ENCODE measurements at regions not wholly inside any gene's neighbourhood (a gene's known extent, or its start where the extent isn't known, plus 50 kb on each side); places are given as distances from the start of the nearest gene placed in this dataset.

- DNase-seq (ENCODE audit: low spot score) = no peak
Measured at GRCh38 chr13:74485757-74486156, 351.6 kb upstream of the KLF12 start.

- DNase-seq (ENCODE audit: low spot score) = no peak
Measured at GRCh38 chr13:74479124-74479523, 344.9 kb upstream of the KLF12 start.

GRCh38 chr13:74476788-74477187 is 342.6 kb upstream of the KLF12 start:
- DNase-seq (ENCODE audit: low spot score) = no peak

DNA sequence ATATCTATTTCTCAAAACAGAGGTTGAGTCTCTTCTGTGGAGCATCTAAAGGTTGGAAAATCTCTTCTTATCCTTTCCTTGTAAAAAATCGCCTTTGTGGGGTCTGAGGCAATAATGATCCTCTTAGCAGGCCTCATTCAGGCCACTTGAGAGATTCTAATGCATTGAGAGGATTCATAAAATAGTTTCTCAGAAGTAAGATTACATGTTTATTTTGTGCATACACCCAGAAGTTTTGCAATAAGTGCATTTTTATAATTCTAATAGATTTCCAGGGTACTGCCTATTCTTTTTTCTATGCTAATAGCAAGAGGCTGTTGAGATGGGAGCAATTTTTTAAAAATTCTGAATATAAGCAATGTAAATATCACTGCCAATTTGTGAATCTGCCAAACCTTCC is 342.2 kb upstream of the KLF12 start:
- DNase-seq (ENCODE audit: low spot score) = no peak

DNA sequence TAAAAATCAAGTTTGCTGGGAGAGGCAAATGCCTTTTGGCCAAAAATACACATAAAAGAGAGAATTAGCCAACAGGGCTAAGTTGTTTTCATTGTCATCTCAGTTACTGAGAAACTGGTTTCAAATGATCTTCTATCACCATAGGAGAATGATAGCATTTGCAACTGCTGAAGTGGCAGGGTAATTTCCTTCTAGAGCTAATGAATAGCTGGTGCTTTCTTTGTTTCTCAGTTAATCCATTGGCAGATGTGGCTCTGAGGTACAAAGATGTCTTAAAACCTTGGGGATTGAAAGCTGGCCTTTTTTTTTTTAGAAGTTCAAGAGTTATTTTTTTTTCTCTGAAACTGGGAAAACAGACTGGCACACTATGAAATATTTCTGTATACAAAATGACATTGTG is 332.7 kb upstream of the KLF12 start:
- no peak for DNase-seq (ENCODE audit: low spot score)

DNA sequence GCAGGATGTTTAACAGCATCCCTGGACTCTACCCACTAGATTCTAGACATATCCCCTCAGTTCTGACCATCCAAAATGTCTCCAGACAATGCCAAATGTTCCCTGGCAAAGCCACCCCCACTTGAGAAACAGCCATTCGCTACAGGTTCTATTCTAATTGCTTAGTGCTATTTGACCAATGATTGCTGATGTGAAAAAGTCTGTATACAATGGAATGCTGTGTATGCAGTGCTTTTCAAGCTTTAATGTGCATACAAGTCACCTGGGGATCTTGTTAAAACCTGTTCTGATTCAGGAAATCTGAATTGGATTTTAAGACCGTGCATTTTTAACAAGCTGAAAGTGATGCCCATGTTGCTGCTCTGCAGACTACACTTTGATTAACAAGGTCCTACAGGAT is 331.8 kb upstream of the KLF12 start:
- no peak for DNase-seq (ENCODE audit: low spot score)

DNA sequence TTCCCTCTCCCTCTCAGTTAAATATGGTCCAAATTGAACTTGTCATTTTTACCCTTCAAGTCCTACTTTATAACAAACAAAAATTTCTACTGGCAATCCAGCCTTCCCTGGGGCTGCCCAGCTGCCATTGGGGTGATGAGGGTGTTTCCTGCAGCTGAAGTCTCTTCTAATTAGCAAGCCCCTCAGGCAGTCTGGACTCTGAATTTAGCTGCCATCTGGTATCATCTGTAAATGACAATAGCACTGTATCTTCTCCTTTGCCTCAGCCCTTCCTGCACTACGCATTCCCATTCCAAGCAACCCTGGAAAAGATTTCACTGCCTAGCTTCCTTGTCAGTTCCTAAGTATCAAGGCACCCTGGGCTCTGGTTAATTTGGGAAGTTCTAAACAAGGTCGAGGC is 331.1 kb upstream of the KLF12 start:
- DNase-seq (ENCODE audit: low spot score) = no peak

DNA sequence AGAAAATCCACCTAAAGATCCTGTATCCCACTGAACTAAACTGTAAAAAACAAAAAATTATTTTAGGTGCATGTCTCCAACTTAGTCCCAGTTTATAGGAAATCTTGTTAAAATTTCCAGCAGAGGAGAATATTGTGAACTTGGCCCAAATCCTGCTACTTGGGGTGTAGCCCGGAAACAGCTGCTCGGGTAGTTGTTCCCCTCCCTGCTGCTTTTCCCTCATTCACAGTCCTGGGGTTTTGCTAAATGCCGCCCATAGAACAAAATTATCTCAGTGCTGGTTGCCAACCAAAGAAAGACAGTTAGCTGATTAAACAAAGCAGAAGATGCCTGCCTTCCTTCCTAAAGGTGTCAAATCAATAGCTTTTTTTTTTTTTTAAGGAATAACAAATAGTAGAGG is 330.5 kb upstream of the KLF12 start:
- no peak for DNase-seq (ENCODE audit: low spot score)

DNA sequence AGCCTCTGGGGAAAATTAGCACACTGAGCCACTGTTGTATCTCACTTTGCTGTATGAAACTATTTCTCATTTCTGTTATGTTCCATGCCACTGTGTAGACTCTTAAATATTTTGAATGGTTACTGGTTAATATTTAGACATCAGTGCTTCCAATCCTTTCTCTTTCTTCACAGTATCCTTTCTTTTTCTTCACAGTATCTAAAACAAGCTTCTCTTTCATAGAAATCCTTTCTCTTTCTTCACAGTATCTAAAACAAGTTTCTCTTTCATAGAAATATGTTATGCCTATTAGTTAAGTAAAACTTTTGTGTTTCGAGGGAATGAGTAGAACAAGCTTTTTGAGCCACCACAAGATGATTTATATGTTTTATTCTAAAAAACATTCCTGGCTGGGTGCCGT is 326.8 kb upstream of the KLF12 start:
- DNase-seq (ENCODE audit: low spot score) = no peak

- no peak for DNase-seq (ENCODE audit: low spot score)
Measured at GRCh38 chr13:74452881-74453280, 318.7 kb upstream of the KLF12 start.

GRCh38 chr13:74452176-74452575 is 318.0 kb upstream of the KLF12 start:
- no peak for DNase-seq (ENCODE audit: low spot score)

GRCh38 chr13:74450964-74451363 is 316.8 kb upstream of the KLF12 start:
- DNase-seq (ENCODE audit: low spot score) = no peak

- DNase-seq (ENCODE audit: low spot score) = no peak
Measured at GRCh38 chr13:74450525-74450845, 316.3 kb upstream of the KLF12 start.

GRCh38 chr13:74449811-74450524 is 315.8 kb upstream of the KLF12 start:
- no peak for DNase-seq (ENCODE audit: low spot score)

GRCh38 chr13:74444864-74445479 is 310.8 kb upstream of the KLF12 start:
- no peak for DNase-seq (ENCODE audit: low spot score)

DNA sequence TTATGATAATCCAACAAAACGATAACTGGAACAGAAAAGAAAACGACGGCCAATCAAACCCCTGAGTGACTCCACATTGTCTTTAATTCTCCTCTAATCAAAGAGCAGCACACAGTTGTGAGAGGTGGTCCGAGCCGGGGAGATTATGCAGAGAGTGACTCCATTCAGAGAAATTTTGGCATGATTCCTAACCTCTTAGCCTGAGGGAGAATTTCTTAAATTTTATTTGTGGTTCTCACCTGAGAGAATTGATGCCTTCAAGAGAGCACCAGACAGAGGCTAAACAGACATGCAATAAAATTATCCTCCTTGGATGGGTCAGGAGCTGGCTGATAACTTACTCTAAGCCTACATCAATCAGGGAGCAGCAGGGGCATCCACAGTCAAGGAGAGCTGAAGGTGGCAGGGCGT is 310.0 kb upstream of the KLF12 start:
- DNase-seq (ENCODE audit: low spot score) = no peak

GRCh38 chr13:74443631-74444030 is 309.4 kb upstream of the KLF12 start:
- peak; percentile 23 for DNase-seq (ENCODE audit: low spot score)

- DNase-seq (ENCODE audit: low spot score) = no peak
Measured at GRCh38 chr13:74442751-74443150, 308.5 kb upstream of the KLF12 start.

DNA sequence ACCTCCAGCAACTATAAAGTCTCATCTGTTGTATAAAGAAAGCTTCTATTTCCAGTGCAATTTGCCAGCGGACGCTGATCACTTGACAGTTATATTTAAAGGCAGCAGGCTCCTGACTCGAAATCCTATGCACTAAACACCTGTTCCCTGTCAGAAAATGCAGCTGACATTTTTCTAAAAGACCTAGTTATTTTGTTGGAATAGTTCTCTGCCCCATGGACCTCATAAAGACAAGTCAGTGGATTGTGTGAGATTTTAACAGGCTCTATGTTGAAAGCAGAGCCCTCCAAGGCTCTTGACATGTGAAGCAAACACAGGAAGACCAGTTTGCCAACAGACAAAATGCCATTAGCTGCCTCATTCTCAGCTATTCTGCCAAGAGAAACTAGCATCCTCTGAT is 304.7 kb upstream of the KLF12 start:
- DNase-seq (ENCODE audit: low spot score) = no peak

GRCh38 chr13:74434782-74435181 is 300.6 kb upstream of the KLF12 start:
- no peak for DNase-seq (ENCODE audit: low spot score)

DNA sequence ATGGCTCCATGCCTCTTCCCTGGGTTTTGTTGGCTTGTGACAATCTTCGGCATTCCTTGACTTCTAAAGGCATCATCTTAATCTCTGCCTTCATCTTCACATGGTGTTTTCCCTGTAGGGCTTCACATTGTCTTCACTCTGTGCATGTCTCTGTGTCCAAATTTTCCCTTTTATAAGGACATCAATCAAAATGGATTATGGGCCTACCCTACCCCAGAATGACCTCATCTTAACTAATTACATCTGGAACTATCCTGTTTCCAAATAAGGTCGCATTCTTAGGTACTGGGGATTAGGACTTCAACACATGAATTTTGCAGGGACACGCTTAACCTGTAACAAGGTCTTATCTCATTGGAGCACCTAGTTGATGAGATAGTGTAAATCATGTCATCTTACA is 290.3 kb upstream of the KLF12 start:
- no peak for DNase-seq (ENCODE audit: low spot score)

DNA sequence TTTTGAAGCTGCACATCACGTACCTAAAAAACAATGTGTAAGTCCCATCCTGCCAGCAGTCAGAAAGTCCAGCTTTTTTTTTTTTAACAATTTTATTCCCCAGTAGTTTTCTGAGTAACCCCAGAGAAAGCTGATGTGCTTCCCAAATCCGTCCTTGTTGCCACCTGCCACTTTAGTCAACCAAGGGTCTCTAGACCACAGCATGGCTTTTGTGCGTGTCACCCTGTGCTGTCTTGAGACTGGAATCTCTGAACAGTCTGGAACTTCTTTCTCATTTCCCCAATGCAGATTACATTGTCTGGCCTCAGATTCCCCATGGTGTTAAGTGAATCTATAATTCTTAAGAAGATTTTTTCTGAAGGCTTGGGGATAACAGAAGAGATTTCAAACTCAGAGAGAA is 289.2 kb upstream of the KLF12 start:
- no peak for DNase-seq (ENCODE audit: low spot score)

DNA sequence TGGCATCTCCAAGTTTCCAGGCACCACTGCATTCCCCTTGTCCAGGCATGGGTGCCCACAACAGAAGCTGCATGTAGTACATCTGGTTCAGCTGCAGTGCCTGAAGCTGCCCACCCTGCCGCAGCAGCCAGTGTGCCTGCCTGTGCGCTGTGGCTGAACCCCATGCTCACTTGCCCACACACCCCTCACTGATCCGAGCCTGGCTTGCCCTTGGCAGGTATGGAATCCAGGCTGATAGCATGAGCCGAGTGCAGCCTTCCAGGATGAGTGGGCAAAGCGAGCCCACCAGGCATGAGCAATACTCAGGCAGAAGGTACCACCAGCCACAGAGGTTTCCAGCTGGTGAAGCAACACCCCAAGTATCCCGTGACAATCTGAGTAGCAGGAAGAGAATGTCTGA is 280.3 kb upstream of the KLF12 start:
- no peak for DNase-seq (ENCODE audit: low spot score)

DNA sequence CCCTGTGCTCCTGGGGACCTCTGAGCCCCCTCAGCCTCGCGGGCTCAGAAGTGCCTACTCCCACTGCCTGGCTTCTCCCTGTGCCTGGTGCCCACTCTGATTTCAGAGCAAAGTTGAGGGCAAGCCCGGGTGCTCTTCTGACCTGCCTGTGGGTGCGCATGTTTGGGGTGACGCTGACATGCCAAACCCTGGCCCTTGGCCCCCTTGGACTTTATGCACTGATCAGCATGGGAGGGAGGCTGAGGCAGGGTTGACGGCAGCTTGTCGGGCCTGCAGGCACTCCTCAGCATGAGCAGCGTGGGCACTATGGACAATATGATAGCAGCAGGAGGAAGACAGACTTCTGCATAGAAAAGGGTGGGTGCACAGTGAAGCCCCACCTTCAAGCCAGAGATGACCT is 279.3 kb upstream of the KLF12 start:
- DNase-seq (ENCODE audit: low spot score) = no peak
